CD4-positive, alpha-beta T cell (primary cell): ENCODE measurements at regions not wholly inside any gene's neighbourhood (a gene's known extent, or its start where the extent isn't known, plus 50 kb on each side); places are given as distances from the start of the nearest gene placed in this dataset.
A peak's percentile ranks its signal among the peaks of the same experiment; 100 is the strongest.

ENCODE experiments used
- ATAC-seq: fragments of 200-7000 bp; cut with Tn5 transposase; one replicate; pipeline ENCODE4 v1.10.0; 2022; ENCODE audit warnings: mild to moderate bottlenecking; ENCODE audit not compliant: poor library complexity
- CTCF ChIA-PET: fragments of 350-600 bp; sonication (Branson Sonifier 250); formaldehyde crosslinking; loops from one replicate; lab custom pipeline; 2021; ENCODE audit warnings: antibody characterized with exemption, inconsistent platforms; lab: Charles Lee
- POLR2A ChIA-PET: fragments of 350-600 bp; sonication (Branson Sonifier 250); formaldehyde crosslinking; loops from one replicate; lab custom pipeline; 2021; ENCODE audit warnings: antibody characterized with exemption, inconsistent platforms; lab: Charles Lee
- DNase-seq, 14 experiments: peaks; one replicate each; pipeline ENCODE4 v3.0.0-alpha.2; 2013 to 2020; ENCODE audit warnings: mixed read lengths in 2 of 14
- H3K27ac ChIP-seq, 2 donors: one replicate each; pipeline versions ENCODE4 v1.5.1 to v1.7.0; 2013; ENCODE audit warnings: low read length in 2 of 2, low read depth in 1 of 2, mild to moderate bottlenecking in 1 of 2
- H3K27me3 ChIP-seq, 2 experiments: 1 replicate in 1 of 2; 2 replicates in 1 of 2; pipeline versions ENCODE4 v1.6.1 to v1.7.0; 2013; ENCODE audit warnings: low read length in 2 of 2, control low read depth in 1 of 2, mild to moderate bottlenecking in 1 of 2, moderate library complexity in 1 of 2; ENCODE audit not compliant: insufficient read depth in 2 of 2, control insufficient read depth in 1 of 2
- H3K36me3 ChIP-seq: one replicate; pipeline ENCODE4 v1.6.1; 2013; ENCODE audit warnings: low read length, control low read depth; ENCODE audit not compliant: insufficient read depth
- H3K4me1 ChIP-seq: one replicate; pipeline ENCODE4 v1.6.1; 2013; ENCODE audit warnings: low read length, control low read depth; ENCODE audit not compliant: insufficient read depth
- H3K4me3 ChIP-seq: one replicate; pipeline ENCODE4 v1.5.1; 2013; ENCODE audit warnings: mild to moderate bottlenecking, low read length, moderate library complexity
- H3K9me3 ChIP-seq, 2 experiments: 1 replicate in 1 of 2; 2 replicates in 1 of 2; pipeline versions ENCODE4 v1.6.1 to v1.7.0; 2013; ENCODE audit warnings: low read length in 2 of 2, mild to moderate bottlenecking in 2 of 2, control low read depth in 1 of 2, moderate library complexity in 1 of 2; ENCODE audit not compliant: control insufficient read depth in 1 of 2, insufficient read depth in 1 of 2
- H3K27ac Mint-ChIP-seq: one replicate; pipeline ENCODE4 v1.8.0; 2020; ENCODE audit warnings: mixed read lengths
- H3K27me3 Mint-ChIP-seq: one replicate; pipeline ENCODE4 v1.8.0; 2021; ENCODE audit warnings: mixed read lengths
- H3K36me3 Mint-ChIP-seq: one replicate; pipeline ENCODE4 v1.8.0; 2021; ENCODE audit warnings: low read depth, mixed read lengths
- H3K4me1 Mint-ChIP-seq: one replicate; pipeline ENCODE4 v1.8.0; 2021; ENCODE audit warnings: low read depth, mixed read lengths
- H3K4me3 Mint-ChIP-seq: one replicate; pipeline ENCODE4 v1.8.0; 2020; ENCODE audit warnings: mild to moderate bottlenecking, mixed read lengths
- H3K9me3 Mint-ChIP-seq: one replicate; pipeline ENCODE4 v1.8.0; 2020; ENCODE audit warnings: mixed read lengths
- CTCF ChIP-seq: fragments of 200-600 bp; IDR thresholded peaks from one replicate; pipeline ENCODE4 v1.8.0; 2022; ENCODE audit warnings: antibody characterized with exemption, mild to moderate bottlenecking
- intact Hi-C, 2 experiments: fragments of 100-400 bp; cut with DNase I in 1 of 2; cut with micrococcal nuclease in 1 of 2; formaldehyde crosslinking; loops; one replicate each; pipeline versions ENCODE4 v1.15.1 to v1.9.0; 2023 to 2025; cut with DNase I, micrococcal nuclease

- Mint-ChIP-seq H3K4me1 (no peaks in the 10 kb centered on the region), H3K9me3 (no peaks in the 10 kb centered on the region), H3K27ac (no peak overlapping the region), H3K36me3 (no peaks in the 10 kb centered on the region), H3K27me3 (peaks cover 19% of the 10 kb centered on the region), H3K4me3 (no peak overlapping the region)
- Histone ChIP-seq H3K27me3 (no peaks in the 10 kb centered on the region), H3K4me1 (no peaks in the 10 kb centered on the region), H3K4me3 (no peak overlapping the region), H3K36me3 (no peaks in the 10 kb centered on the region), H3K9me3 (no peaks in the 10 kb centered on the region), H3K27ac (no peak overlapping the region)
- no peak for ATAC-seq
- TF ChIP-seq CTCF: no peak
- intact Hi-C loops: no loop called here
- DNase-seq: no peak
- ChIA-PET CTCF (no interaction called here), POLR2A (no interaction called here)
Measured at GRCh38 chr2:67684991-67685390, 287.9 kb downstream of the ETAA1 start.

- H3K4me3 Mint-ChIP-seq: no peak overlapping the region
Measured at GRCh38 chr2:67686254-67686653, 289.1 kb downstream of the ETAA1 start.

GRCh38 chr2:67689186-67689585 lies 292.1 kb downstream of the ETAA1 start:
- H3K4me1 ChIP-seq: no peaks in the 10 kb centered on the region
- no peaks in the 10 kb centered on the region for H3K36me3 ChIP-seq
- no peaks in the 10 kb centered on the region for H3K27me3 ChIP-seq
- no peak for ATAC-seq
- Mint-ChIP-seq H3K4me3 (no peak overlapping the region), H3K4me1 (no peaks in the 10 kb centered on the region), H3K36me3 (no peaks in the 10 kb centered on the region), H3K27ac (no peak overlapping the region), H3K9me3 (peaks cover 2% of the 10 kb centered on the region), H3K27me3 (peaks cover 36% of the 10 kb centered on the region)
- ChIA-PET POLR2A (no interaction called here), CTCF (no interaction called here)
- no peak overlapping the region for H3K4me3 ChIP-seq
- no peak for TF ChIP-seq CTCF
- intact Hi-C loops: no loop called here
- no peaks in the 10 kb centered on the region for H3K9me3 ChIP-seq
- DNase-seq: peak in 1 of 14 experiments; percentile 17
- H3K27ac ChIP-seq: no peak overlapping the region

More at GRCh38 chr2:67686254-67686653, 289.1 kb downstream of the ETAA1 start:
- Mint-ChIP-seq H3K9me3 (no peaks in the 10 kb centered on the region), H3K36me3 (no peaks in the 10 kb centered on the region), H3K27me3 (peaks cover 29% of the 10 kb centered on the region), H3K27ac (no peak overlapping the region), H3K4me1 (no peaks in the 10 kb centered on the region)
- ATAC-seq (no peak), DNase-seq (no peak)
- no peak overlapping the region for H3K4me3 ChIP-seq
- no peaks in the 10 kb centered on the region for H3K27me3 ChIP-seq
- H3K36me3 ChIP-seq: no peaks in the 10 kb centered on the region
- no peaks in the 10 kb centered on the region for H3K9me3 ChIP-seq
- intact Hi-C loops: no loop called here
- no peak overlapping the region for H3K27ac ChIP-seq
- ChIA-PET CTCF (no interaction called here), POLR2A (no interaction called here)
- H3K4me1 ChIP-seq: no peaks in the 10 kb centered on the region
- TF ChIP-seq CTCF: no peak
